DMS79 (cell line): ENCODE measurements at regions not wholly inside any gene's neighbourhood (a gene's known extent, or its start where the extent isn't known, plus 50 kb on each side); places are given as distances from the start of the nearest gene placed in this dataset.

Source experiments
- DNase-seq: peaks from one replicate; lab custom pipeline; 2025; lab: John Stamatoyannopoulos, UW

DNA sequence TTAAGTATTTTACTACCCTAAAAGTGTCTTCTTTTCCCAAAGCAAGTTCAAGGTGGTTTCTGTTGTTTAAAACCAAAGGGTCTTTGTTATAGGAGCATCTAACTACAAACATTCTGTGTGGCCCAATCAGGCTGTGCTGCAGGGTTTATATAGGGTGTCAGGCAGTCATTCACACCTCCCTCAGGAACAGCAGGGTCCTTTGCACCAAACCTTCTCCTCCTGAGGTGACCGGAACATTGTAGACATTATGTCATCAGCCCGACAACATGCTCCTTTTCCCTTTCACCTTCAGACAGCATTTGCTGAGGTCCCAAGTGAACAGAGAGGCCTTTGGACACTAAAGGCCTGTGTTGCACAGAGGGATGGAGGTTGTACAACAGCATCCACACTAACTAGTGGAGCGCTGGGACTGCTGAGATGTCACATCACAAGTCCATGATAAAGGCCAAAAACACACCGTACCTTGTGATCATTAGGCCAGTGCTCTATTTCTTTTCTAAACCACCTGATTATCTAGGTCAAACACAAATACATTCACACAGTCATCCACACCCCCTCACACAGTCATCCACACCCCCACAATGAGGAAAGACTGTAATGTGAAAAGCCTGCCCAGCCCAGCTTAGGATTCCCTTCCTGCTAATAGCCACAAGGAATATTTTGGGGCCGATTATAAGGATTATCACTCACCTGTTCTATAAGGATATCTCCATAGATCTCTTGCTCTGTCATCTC is 123.8 kb upstream of the VLDLR start:
- DNase-seq: no peak

DNA sequence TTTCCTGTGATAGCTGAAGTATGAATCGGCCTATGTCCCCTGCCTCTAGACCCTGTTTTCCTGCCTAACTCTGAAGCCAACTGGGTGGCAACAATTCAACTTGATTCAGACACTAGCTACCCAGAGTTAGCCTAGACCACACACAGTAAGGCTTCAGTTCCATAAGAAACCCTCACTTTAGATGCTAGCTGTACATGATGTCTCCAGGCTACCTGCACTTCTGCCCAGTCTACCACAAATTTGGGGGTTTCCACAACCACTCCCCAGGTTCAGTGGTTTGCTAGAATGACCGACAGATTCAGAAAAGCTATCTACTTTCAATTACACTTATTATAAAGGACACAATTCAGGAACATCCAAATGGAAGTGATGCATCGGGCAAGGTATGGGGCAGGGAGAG is 119.4 kb upstream of the VLDLR start:
- no peak for DNase-seq

DNA sequence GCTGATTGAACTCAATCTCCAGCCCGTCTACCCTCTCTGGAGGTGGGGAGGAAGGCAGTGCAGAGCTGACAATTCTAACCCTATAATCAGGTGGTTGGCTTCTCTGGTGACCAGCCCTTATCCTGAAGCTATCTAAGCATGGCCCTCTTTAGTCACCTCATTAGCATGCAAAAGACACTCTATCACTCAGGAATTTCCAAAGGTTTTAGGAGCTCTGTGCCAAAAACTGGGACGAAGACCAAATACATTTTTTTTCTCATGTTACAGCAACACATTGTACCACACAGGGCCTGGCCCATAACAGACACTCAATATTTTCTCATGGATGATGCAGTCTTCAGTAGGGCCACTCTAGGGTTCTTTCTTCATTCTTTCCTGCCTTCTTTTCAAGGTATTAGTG is 118.8 kb upstream of the VLDLR start:
- no peak for DNase-seq

DNA sequence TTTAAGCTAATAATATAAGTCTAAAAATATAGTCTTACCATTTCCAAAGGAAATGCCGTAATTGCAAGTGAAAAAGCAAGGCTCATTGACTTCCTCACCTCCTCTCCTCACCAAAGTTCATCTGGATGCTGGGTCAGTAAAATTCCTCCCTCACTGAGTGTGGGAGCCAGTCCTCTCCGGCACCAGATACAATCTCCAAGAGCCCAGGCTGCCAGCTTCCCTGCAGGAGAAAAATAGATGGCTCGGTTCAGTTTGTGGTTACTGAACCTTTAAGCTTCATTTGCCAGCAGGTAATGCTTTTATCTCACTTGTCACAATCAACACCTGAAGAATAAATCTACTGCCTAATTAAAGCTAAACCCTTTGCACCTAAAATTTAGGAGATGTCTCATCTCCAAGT is 115.3 kb upstream of the VLDLR start:
- no peak for DNase-seq

DNA sequence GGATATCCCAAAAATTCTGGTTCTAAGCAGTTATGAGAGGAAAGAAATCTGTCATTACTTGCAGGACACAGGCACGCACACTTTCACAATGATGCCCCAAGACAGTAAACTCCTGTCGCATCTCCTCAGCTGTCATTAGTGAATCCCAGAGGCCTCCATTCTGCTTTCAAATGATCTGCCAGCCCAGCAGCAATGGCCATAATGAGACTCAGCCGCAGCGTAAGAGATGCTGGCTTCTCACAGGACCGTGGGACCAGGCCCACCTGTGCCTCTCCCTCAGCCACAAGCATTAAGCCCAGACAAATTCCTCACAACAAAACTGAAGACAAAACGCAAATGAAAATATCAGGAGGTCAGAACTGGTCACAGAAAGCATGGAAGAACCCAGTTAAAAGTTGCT is 98.0 kb upstream of the VLDLR start:
- no peak for DNase-seq

DNA sequence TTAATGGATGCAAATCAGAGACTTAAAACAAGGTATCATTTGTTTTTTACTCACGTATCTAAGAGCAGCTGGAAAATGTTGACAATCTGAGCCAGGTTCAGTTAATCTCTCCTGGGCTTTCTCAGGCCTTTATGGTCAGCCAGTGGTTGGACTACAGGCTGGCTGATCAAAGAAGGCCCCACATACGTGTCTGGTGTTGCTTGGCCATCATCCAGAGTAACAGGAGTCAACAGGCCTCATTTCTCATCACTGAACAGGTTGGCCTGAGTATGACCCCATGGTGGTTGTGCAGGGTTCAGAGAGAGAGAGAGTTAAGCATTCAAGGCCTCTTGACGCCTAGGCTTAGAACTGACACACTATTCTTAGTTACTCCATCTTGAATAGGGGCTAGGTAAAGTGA is 97.0 kb upstream of the VLDLR start:
- no peak for DNase-seq

DNA sequence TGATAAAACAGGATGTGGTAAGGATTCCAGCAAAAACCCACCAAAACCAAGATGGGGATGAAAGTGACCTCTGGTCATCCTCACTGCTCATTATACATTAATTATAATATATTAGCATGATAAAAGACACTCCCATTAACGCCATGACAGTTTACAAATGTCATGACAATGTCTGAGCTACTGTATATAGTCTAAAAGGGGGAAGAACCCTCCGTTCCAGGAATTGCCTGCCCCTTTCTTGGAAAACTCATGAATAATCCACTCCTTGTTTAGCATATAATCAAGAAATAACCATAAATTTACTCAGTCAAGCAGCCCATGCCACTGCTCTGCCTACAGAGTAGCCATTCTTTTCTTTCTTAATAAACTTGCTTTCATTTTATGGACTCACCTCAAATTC is 96.4 kb upstream of the VLDLR start:
- no peak for DNase-seq

DNA sequence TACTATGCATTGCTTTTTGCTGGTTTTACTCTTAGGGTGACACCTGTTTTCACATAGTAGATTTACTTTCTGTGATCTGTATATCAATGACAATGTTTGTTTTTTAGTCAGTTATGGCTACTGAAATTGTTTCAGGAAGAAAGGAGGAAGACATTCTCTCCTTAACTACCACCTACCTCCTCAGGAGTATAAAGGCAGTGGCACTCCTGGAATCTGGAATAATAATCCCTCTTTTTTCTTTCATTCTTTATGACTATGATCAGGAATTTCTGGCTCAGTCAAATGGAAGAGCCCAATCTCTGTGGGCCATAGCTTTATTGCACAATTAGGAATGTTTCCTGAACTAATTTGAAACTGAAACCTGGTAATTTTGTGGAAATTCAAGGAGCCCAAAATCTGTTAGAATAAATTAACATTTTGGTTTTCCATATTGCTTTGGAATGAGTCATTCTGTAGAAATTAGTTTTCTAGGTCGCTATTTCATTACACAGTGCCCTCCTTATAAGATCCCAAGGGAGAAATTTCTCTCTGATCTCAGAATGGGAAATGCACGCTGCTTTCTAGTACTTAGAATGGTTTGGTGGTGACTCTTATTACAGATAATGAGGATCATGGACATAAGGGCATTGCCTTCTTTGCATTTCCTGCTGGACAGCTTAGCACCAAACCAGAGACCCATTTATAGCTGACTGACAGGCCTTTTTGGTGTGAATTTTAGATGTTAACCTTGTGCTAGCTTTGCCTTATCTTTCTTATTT is 95.3 kb upstream of the VLDLR start:
- DNase-seq: no peak

DNA sequence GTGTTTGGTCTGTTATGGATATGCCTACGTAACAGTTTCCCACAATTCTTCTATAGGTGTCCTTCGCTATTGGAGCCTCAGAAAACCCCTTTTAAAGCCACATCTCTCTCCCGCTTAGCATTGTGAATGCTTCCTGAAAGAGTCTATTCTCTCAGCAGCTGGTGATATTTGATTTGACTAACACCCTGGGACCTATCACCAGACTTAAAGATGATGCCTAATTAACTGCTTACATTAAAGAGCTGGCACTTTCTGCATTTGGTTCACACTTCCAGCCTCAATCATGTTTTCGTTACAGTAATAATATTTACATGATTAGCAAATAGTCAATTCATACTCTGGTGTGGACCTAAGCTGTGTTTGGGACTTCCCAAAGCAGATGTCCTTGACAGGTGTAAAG is 90.1 kb upstream of the VLDLR start:
- DNase-seq: no peak

DNA sequence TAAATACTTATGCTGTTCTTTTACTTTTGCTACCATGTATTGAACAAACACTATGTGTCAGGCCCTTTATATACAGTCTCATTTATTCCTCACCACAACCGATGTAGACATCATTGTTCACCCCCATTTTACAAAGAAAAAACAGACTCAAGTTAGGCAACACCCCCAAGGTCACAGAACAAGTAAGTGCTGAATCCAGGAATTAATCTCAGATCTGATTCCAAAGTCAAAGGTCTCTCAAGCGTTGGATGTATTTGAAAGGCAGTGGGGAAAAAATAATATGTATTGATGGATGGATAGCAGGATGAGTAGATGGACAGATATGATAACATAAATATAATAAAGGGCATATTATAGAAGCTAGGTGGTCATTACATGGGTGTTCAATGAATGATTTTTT is 85.1 kb upstream of the VLDLR start:
- no peak for DNase-seq

DNA sequence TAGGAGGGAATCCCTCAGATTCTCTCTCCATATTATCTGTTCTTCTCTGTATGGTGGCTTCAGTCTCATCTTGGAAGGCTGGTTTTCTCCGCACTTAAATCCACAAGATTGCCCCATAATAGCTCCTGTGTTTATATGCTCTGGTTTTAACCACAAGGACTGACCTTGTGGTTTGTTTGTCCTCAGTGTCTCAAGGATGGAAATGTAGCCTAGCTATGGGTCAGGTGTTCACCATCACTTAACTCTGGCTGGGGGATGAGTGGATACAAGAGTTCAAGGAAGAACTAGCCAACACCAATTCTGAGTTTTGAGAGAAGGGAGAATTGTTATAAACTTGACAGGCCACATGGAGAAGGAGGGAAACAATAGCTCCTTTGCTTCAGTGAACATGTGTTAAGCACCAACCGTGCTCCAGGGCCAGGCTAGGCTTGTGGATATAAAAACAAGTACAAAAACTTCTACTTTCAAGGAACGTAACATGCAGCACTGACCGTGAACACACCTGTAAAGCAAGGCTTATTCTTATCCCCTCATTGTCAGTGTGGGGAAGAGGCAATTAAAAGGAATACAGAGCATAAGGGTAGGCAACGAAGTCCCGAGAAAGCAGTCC is 75.6 kb upstream of the VLDLR start:
- DNase-seq: no peak

DNA sequence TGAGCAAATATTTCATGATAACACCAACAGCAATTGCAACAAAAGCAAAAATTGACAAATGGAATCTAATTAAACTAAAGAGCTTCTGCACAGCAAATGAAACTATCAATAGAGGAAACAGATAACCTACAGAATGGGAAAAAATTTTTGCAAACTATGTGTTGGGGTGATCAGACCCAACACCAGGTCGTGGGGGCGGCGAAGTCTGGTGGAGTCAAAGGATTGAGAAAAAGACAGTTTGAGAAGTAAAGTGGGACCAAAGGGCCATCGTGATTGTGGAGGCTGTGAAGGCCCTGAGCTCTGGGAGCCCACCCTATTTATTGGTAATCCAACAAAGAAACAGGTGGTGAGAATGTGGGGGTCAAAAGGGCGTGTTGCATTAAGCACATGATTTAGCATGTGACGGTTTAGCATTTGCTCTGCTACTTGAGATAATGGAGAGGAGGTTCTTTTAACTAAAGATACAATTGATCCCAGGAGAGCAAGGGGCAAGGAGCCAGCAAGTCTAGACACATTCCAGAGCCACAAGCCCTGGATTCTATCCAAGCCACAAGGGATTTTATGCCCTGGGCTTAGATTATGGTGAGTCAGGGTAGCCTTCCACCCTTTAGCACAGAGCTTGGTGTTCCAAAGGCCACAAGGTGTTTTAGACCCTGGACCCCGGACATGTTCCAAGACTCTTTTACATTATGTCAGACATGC is 65.5 kb upstream of the VLDLR start:
- peak; percentile 18 for DNase-seq

DNA sequence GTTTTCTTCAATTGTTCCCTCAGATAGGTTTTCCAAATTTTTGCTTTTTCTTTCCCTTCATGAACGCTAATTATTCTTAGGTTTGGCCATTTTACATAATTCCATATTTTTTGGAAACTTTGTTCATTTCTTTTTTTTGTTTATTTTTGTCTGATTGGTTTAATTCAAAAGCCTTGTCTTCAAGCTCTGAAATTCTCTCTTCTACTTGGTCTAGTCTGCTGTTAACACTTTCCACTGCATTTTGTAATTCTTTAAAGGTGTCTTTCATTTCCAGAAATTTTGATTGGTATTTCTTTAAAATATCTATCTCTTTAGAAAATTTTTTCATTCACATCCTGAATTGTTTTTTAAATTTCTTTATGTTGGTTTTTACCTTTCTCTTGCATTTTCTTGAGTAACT is 63.9 kb upstream of the VLDLR start:
- DNase-seq: no peak

DNA sequence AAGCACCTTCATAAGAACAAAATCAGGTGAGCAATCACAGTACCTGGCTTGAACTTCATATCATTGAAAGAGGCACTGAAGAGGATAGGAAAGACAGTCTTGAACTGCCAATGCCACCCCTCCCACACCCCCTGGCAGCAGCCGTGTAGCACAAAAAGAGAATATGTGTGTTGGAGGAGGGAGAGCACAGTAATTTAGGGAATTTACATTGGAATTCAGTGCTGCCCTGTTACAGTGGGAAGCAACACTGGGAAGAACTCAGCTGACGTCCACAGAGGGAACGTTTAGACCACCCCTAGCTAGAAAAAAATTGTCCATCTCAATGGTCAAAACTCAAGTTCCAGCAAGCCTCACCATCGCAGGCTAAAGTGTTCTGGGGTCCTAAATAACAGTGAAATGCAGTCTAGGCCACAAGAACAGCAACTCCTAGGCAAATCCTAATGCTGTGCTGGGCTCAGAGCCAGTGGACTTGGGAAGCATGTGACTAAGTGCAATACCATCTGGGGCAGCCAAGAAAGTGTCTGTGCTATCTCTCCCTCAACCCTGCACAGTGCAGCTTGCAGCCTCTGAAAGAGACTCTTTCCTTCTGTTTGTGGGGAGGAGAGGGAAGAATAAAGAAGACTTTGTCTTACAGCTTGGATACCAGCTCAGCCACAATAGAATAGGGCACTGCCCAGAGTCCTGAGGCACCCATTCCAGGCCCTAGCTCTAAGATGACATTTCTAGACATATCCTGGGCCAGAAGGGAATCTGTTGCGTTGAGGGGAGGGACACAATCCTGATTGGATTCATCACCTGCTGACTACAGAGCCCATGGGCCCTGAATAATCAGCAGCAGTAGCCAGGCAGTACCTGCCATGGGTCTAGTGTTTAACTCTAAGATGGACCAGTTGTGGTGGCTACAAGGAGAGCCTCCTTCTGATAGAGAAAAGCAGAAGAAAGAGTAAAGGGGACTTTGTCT is 62.1 kb upstream of the VLDLR start:
- no peak for DNase-seq

DNA sequence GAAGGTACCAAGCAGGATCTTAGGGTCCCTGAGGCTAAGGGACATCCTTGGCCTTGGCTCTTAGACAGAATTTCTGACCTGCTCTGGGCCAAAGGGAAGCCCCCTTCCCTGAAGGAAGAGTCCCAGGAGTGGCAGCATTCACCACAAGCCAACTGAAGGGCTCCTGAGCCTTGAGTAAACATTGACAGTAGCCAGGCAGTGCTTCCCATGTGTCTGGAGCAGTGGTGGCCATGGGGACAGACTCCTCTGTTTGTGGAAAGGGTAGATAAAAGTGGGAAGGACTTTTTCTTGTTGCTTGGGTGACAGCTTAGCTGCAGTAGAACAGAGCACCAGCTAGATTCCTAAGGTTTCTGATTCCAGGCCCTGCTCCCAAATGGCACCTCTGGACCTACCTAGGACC is 61.4 kb upstream of the VLDLR start:
- DNase-seq: no peak

DNA sequence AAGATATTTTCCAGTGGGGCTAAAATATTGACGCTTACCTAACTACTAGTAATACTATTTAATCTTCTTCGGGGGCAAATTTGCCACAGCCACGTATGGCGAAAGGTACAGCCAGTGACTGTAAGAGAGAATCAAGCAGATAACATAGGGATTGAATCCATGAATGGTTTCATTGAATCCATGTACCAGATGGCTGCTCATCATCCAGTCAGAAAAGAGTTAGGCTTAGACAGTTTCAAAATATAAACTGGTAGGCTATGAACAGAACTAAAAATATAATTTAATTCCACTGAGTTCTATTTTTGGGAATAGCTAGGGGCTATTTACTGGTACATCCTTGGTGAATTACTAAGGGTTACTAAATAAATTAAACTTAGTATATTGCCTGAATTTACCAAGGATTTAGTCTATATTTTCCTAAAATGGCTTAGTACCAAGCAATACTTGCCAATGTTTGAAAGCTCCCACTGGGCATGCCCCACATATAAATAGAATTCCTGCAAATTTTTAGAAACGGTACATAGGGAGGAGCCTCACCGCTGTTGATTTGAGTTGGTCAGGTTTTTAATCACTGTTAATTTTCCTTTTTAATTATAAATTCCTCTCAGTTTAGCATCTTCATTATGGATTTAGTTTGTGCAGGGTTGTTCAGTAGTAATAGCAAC is 55.8 kb upstream of the VLDLR start:
- no peak for DNase-seq

DNA sequence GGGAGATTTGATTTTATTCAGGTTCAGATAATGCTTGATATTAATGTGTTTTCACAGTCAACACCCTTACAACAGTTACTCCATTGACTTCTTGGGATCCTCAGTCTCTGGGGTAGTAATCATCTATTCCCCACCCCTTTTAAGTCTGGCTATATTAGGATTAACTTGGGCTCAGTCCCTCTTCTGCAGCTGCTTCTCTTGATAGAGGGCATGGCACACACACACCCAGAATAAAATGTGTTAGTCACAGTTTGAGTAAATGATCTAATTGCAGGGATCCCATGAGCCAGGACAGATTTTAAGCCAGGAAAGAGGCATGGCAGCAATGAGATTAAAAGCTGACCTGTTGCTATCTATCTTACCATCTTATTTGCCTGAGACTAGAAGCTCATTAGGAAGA is 53.7 kb upstream of the VLDLR start:
- DNase-seq: no peak

DNA sequence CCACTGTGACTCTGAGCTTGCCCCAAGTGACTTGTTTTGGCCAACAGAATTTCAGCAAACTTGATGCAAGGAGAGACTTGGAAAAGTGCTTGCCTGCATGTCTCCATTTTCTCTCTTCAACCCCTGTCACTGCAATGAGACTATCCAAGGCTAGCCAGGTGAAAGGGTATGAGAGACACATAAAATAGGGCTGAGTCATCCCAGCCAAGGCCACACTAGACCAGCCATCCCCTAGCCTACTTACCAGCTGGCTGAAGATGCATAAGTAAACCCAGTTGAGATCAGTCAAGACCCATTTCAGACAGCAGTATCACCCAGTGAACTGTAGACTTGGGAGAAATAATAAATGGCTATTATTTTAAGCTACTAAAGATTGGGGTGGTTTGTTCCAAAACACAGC is 52.9 kb upstream of the VLDLR start:
- DNase-seq: no peak

DNA sequence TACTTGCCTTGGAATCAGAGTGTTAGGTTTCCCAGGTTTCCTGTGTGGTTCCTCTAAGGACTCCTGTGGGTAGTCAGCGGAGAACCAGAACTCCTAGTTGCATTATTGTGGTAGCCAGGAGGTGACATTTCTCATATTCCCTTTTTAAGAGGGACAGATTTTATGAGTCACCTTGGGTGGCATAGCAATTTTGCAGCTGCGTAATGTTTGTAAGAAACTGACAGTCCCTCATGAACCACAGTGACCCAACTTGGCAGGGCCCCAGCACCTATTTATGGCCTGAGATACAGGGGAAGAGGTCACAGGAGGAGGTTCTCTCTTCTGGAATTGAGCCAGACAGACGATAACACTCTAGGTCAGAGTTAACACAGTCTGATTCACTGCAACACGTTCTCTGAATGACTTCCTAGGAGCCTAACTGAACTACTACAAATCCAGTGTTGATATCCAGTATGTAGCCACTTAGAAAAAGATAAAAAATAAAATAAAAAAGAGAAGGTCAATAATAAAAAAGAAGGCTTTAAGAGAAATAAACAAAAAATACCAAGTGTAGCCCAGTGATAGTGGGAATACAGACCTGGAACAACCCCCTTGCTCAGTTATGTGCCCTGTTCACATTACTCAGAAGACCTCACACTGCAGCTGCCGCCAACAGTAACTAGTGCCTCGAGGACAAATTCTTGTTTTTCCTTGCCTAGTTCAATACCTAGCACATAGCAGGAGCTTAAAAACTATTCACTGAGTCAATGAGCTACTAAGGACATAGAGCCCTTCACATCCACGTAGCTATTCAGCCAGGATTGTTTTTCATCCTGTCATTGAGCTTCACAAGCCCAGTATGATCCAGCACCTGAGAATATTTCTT is 50.7 kb upstream of the VLDLR start:
- DNase-seq: peak; percentile 38
